ENCODE measurements at regions not wholly inside any gene's neighbourhood (a gene's known extent, or its start where the extent isn't known, plus 50 kb on each side); places are given as distances from the start of the nearest gene placed in this dataset.

- no peak for TF ChIP-seq CTCF (IDR thresholded peaks at IDR 0.05)
- no peak for TF ChIP-seq POLR2A (IDR thresholded peaks at IDR 0.05)
Measured at GRCh38 chr12:131597333-131597732, 113.6 kb upstream of the SFSWAP start.
